ENCODE measurements at regions not wholly inside any gene's neighbourhood (a gene's known extent, or its start where the extent isn't known, plus 50 kb on each side); places are given as distances from the start of the nearest gene placed in this dataset.
"Not testable (repeated sequence)": the region's sequence is repeated elsewhere in the genome, so short reads cannot be mapped to it uniquely, and the experiment has no call there.

- TF ChIP-seq, protein P1, sequence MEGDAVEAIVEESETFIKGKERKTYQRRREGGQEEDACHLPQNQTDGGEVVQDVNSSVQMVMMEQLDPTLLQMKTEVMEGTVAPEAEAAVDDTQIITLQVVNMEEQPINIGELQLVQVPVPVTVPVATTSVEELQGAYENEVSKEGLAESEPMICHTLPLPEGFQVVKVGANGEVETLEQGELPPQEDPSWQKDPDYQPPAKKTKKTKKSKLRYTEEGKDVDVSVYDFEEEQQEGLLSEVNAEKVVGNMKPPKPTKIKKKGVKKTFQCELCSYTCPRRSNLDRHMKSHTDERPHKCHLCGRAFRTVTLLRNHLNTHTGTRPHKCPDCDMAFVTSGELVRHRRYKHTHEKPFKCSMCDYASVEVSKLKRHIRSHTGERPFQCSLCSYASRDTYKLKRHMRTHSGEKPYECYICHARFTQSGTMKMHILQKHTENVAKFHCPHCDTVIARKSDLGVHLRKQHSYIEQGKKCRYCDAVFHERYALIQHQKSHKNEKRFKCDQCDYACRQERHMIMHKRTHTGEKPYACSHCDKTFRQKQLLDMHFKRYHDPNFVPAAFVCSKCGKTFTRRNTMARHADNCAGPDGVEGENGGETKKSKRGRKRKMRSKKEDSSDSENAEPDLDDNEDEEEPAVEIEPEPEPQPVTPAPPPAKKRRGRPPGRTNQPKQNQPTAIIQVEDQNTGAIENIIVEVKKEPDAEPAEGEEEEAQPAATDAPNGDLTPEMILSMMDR (optimal IDR thresholded peaks at IDR 0.05 in 1 of 3, IDR thresholded peaks at IDR 0.05 in 1 of 3, conservative IDR thresholded peaks at IDR 0.05 in 1 of 3; ENCODE audit: extremely low read depth in 1 of 3, insufficient read depth in 2 of 3, low read length in 3 of 3) = not testable (repeated sequence)
- TF ChIP-seq EZH2 (IDR thresholded peaks at IDR 0.05; ENCODE audit: low read length) = not testable (repeated sequence)
Observed at GRCh38 chr16:64072131-64072730, 1049.6 kb downstream of the CDH11 start.

Data from keratinocyte (primary cell).